GM12873 (cell line): ENCODE measurements at regions not wholly inside any gene's neighbourhood (a gene's known extent, or its start where the extent isn't known, plus 50 kb on each side); places are given as distances from the start of the nearest gene placed in this dataset.

Experiments
- CTCF ChIP-seq: IDR thresholded peaks from 2 replicates; pipeline ENCODE4 v1.5.1; 2012; ENCODE audit warnings: low read depth, mild to moderate bottlenecking, moderate library complexity, low read length, control low read depth; ENCODE audit not compliant: insufficient read depth; ENCODE audit errors: missing control alignments

GRCh38 chr13:90300015-90300414, 1047.5 kb upstream of the MIR17HG start:
- TF ChIP-seq CTCF = no peak

- no peak for TF ChIP-seq CTCF
These were observed 1045.4 kb upstream of the MIR17HG start for GRCh38 chr13:90302107-90302506.

DNA sequence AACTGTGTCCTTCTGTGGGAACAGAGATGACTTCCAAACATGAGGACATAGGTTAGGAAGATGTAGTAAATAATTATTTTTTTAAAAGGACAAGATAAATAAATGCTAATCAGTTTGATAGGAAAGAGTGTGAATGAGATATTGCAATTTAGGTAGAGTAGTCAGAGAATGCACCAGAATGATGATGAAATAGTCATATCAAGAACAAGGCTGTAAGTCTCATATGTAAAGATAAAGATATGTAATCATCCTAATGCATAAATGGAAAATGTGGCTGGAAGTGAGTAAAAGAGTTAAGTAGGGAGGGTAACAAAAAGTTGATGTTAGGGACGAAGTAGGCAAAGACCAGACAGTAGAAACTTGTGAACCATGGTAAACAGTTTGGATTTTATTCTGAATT, 1041.7 kb upstream of the MIR17HG start:
- no peak for TF ChIP-seq CTCF

- TF ChIP-seq CTCF = no peak
These were observed 1040.4 kb upstream of the MIR17HG start for GRCh38 chr13:90307136-90307535.

GRCh38 chr13:90308249-90308648, 1039.2 kb upstream of the MIR17HG start:
- no peak for TF ChIP-seq CTCF

DNA sequence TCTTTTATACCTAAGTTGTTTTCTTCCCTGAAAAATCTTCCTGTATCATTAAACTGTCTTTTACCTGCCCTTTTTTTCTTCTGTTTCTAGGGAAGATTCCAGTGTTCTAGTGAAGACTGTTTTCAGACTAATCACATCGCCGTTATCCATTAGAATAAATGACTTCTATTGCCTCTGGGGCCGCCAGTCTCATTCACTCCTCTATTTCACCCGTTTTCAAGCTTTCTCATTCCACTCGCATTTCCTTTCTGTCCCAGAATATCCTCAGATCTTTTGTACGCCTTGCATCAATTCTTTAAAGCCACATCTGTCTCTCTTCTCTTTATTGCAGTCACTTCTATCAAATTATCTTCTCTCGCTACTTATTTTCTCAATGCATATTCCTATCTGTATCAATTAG, 1035.6 kb upstream of the MIR17HG start:
- TF ChIP-seq CTCF = no peak

GRCh38 chr13:90315061-90315460, 1032.4 kb upstream of the MIR17HG start:
- TF ChIP-seq CTCF = no peak
